Esophagus muscularis mucosa (tissue), 4 donors: ENCODE measurements at regions not wholly inside any gene's neighbourhood (a gene's known extent, or its start where the extent isn't known, plus 50 kb on each side); places are given as distances from the start of the nearest gene placed in this dataset.

Source experiments
- DNase-seq: peaks from one replicate; pipeline ENCODE4 v3.0.0-alpha.2; 2017; ENCODE audit errors: extremely low spot score
- H3K27ac ChIP-seq, 4 donors: fragments of 200-600 bp; sonication (generic); replicated peaks in 1 of 4; 1 replicate in 3 of 4; 2 replicates in 1 of 4; pipeline ENCODE4 v1.5.1; 2016 to 2019; ENCODE audit warnings: mild to moderate bottlenecking in 1 of 4
- H3K27me3 ChIP-seq, 4 donors: fragments of 200-600 bp; sonication (generic); one replicate each; pipeline versions ENCODE4 v1.5.1 to v1.6.0; 2016 to 2019
- H3K36me3 ChIP-seq, 4 donors: fragments of 200-600 bp; sonication (generic); one replicate each; pipeline ENCODE4 v1.5.1; 2016 to 2019
- H3K4me1 ChIP-seq, 4 donors: fragments of 200-600 bp; sonication (generic); one replicate each; pipeline ENCODE4 v1.5.1; 2016 to 2019
- H3K4me3 ChIP-seq, 4 donors: fragments of 200-600 bp; sonication (generic); 1 replicate in 2 of 4; 2 replicates in 2 of 4; pipeline ENCODE4 v1.5.1; 2016 to 2019; ENCODE audit warnings: mild to moderate bottlenecking in 4 of 4, moderate library complexity in 1 of 4
- H3K9me3 ChIP-seq, 4 donors: fragments of 200-600 bp; sonication (generic); 1 replicate in 3 of 4; 2 replicates in 1 of 4; pipeline ENCODE4 v1.5.1; 2016 to 2019
- EP300 ChIP-seq: sonication (generic); formaldehyde crosslinking; IDR thresholded peaks from one replicate; pipeline ENCODE4 v1.6.1; 2017; ENCODE audit warnings: antibody characterized with exemption
- POLR2A ChIP-seq: fragments of 450-650 bp; IDR thresholded peaks from one replicate; pipeline ENCODE4 v1.6.1; 2017; ENCODE audit warnings: antibody characterized with exemption, moderate library complexity, mild to moderate bottlenecking, low read depth
- POLR2AphosphoS5 ChIP-seq, 2 donors: sonication (generic); formaldehyde crosslinking; IDR thresholded peaks; one replicate each; pipeline ENCODE4 v1.6.1; 2017; ENCODE audit warnings: antibody characterized with exemption in 2 of 2
- WGBS: methylation state at CpG from one replicate; pipeline ENCODE4 v1.1.5; 2018; 5-methylcytosine and 5-hydroxymethylcytosine counted together
- intact Hi-C: fragments of 100-400 bp; cut with DNase I; formaldehyde crosslinking; loops from one replicate; pipeline ENCODE4 v1.15.1; 2023
- TF ChIP-seq, protein P1 (sequence below), 3 experiments: fragments of 200-600 bp in 2 of 3; fragments of 450-650 bp in 1 of 3; sonication (generic) in 2 of 3; IDR thresholded peaks; one replicate each; pipeline ENCODE4 v1.5.1; 2017 to 2019; ENCODE audit warnings: antibody characterized with exemption in 3 of 3, mild to moderate bottlenecking in 2 of 3, moderate library complexity in 1 of 3

- WGBS: 100% methylated on average over 1 of the region's 1 CpG
- H3K27ac ChIP-seq: no peak overlapping the region
- peaks cover 5 to 74% (median 13%) of the 10 kb centered on the region in 4 donors for H3K4me1 ChIP-seq
- intact Hi-C loops: no loop called here
- no peak for DNase-seq
- H3K36me3 ChIP-seq: no peaks in the 10 kb centered on the region
- no peaks in the 10 kb centered on the region for H3K27me3 ChIP-seq
- H3K4me3 ChIP-seq: no peak overlapping the region
- TF ChIP-seq EP300 (no peak), POLR2A (no peak), POLR2AphosphoS5 (IDR thresholded peaks at IDR 0.05) (no peak)
- TF ChIP-seq, protein P1, sequence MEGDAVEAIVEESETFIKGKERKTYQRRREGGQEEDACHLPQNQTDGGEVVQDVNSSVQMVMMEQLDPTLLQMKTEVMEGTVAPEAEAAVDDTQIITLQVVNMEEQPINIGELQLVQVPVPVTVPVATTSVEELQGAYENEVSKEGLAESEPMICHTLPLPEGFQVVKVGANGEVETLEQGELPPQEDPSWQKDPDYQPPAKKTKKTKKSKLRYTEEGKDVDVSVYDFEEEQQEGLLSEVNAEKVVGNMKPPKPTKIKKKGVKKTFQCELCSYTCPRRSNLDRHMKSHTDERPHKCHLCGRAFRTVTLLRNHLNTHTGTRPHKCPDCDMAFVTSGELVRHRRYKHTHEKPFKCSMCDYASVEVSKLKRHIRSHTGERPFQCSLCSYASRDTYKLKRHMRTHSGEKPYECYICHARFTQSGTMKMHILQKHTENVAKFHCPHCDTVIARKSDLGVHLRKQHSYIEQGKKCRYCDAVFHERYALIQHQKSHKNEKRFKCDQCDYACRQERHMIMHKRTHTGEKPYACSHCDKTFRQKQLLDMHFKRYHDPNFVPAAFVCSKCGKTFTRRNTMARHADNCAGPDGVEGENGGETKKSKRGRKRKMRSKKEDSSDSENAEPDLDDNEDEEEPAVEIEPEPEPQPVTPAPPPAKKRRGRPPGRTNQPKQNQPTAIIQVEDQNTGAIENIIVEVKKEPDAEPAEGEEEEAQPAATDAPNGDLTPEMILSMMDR (IDR thresholded peaks at IDR 0.05): no peak
- H3K9me3 ChIP-seq: no peaks in the 10 kb centered on the region
These were observed 121.4 kb downstream of the C9orf152 start for GRCh38 chr9:110086537-110086936.

DNA sequence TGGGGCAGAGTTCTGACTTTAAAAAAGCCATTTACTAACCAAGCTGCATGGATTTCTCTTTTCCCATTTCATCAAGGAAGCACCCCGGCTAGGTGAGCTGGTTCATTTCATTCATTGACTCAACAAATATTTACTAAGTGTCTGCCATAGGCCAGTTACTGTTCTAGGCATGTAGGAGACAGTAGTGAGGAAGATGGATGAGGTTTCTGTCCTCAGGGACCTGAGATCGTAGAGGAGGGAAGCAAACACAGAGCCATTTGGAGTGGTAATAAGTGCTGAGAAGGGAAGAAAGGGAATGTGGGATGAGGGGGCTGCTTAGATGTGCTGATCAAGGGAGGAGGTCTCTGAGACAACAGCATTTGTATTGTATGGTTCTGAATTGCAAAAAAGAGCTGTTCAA, 120.4 kb downstream of the C9orf152 start:
- Histone ChIP-seq H3K27ac (no peak overlapping the region), H3K4me3 (no peak overlapping the region), H3K27me3 (no peaks in the 10 kb centered on the region), H3K4me1 (peaks cover 0 to 64% (median 8%) of the 10 kb centered on the region in 4 donors), H3K9me3 (no peaks in the 10 kb centered on the region), H3K36me3 (no peaks in the 10 kb centered on the region)
- intact Hi-C loops: no loop called here
- WGBS: 78% methylated on average over 2 of the region's 2 CpGs
- no peak for DNase-seq
- TF ChIP-seq EP300: no peak
- TF ChIP-seq POLR2AphosphoS5 (IDR thresholded peaks at IDR 0.05): no peak
- TF ChIP-seq POLR2A: no peak

GRCh38 chr9:110088099-110088498, 119.9 kb downstream of the C9orf152 start:
- Histone ChIP-seq H3K36me3 (no peaks in the 10 kb centered on the region), H3K4me1 (peaks cover 0 to 62% (median 8%) of the 10 kb centered on the region in 4 donors), H3K27ac (no peak overlapping the region), H3K4me3 (no peak overlapping the region), H3K9me3 (no peaks in the 10 kb centered on the region), H3K27me3 (no peaks in the 10 kb centered on the region)
- TF ChIP-seq, protein P1 (IDR thresholded peaks at IDR 0.05): no peak
- no peak for TF ChIP-seq EP300
- TF ChIP-seq POLR2A: no peak
- no peak for TF ChIP-seq POLR2AphosphoS5 (IDR thresholded peaks at IDR 0.05)
- no peak for DNase-seq
- intact Hi-C loops: no loop called here

- intact Hi-C loops: no loop called here
- no peaks in the 10 kb centered on the region for H3K36me3 ChIP-seq
- no peak for TF ChIP-seq POLR2A
- no peak for TF ChIP-seq EP300
- TF ChIP-seq, protein P1 (IDR thresholded peaks at IDR 0.05): no peak
- TF ChIP-seq POLR2AphosphoS5 (IDR thresholded peaks at IDR 0.05): no peak
- no peak for DNase-seq
- no peak overlapping the region for H3K4me3 ChIP-seq
- H3K27me3 ChIP-seq: no peaks in the 10 kb centered on the region
- H3K4me1 ChIP-seq: peaks cover 5 to 67% (median 16%) of the 10 kb centered on the region in 4 donors
- 78% methylated on average over 12 of the region's 12 CpGs for WGBS
- H3K9me3 ChIP-seq: no peaks in the 10 kb centered on the region
- H3K27ac ChIP-seq: no peak overlapping the region
These were observed 118.1 kb downstream of the C9orf152 start for GRCh38 chr9:110089681-110090370.

DNA sequence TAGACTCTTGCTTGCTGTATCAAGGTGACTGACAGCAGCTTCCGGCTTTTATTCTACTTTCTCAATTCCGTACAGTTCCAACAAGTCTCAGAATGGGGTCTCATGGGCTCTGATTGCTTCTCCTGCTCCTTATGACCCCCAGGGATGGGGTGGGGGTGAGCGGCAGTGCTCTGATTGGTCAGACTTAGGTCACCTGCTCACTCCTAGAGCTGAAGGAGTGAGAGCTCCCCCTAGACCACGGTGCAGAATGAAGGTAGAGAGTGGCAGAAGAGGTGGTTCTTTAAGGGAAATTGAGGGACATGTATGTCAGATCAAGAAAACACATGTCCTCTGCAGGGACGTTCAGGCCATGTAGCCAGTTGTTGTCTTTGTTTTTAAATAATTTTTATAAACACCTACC, 115.2 kb downstream of the C9orf152 start:
- H3K36me3 ChIP-seq: no peaks in the 10 kb centered on the region
- no peaks in the 10 kb centered on the region for H3K9me3 ChIP-seq
- no peak for DNase-seq
- H3K4me3 ChIP-seq: no peak overlapping the region
- peaks cover 16 to 59% (median 30%) of the 10 kb centered on the region in 4 donors for H3K4me1 ChIP-seq
- WGBS: 88% methylated on average over 5 of the region's 5 CpGs
- TF ChIP-seq POLR2A: no peak
- TF ChIP-seq, protein P1 (IDR thresholded peaks at IDR 0.05): no peak
- no peak for TF ChIP-seq POLR2AphosphoS5 (IDR thresholded peaks at IDR 0.05)
- TF ChIP-seq EP300: no peak
- intact Hi-C loops: no loop called here
- no peak overlapping the region for H3K27ac ChIP-seq
- H3K27me3 ChIP-seq: no peaks in the 10 kb centered on the region
